ENCODE measurements at regions not wholly inside any gene's neighbourhood (a gene's known extent, or its start where the extent isn't known, plus 50 kb on each side); places are given as distances from the start of the nearest gene placed in this dataset.

- Histone ChIP-seq H3K9ac (ENCODE audit: low read length) (no peak overlapping the region), H3K79me2 (ENCODE audit: control insufficient read depth, insufficient read depth, low read length) (no peaks in the 10 kb centered on the region), H3K36me3 (replicated peaks in 1 of 2; ENCODE audit: control extremely low read depth in 1 of 2, control insufficient read depth in 1 of 2, extremely low read depth in 1 of 2, insufficient read depth in 2 of 2, low read length in 1 of 2) (no peaks in the 10 kb centered on the region), H3K4me1 (ENCODE audit: control insufficient read depth in 2 of 2, insufficient read depth in 2 of 2, low read length in 2 of 2) (no peaks in the 10 kb centered on the region), H3K4me3 (ENCODE audit: control extremely low read depth in 1 of 5, extremely low read depth in 1 of 5, insufficient read depth in 1 of 5, low read depth in 2 of 5, low read length in 4 of 5) (no peak overlapping the region), H2AFZ (ENCODE audit: insufficient read depth, low read depth, low read length, poor library complexity, severe bottlenecking) (no peak overlapping the region), H3K27ac (ENCODE audit: low read length in 2 of 2) (no peak overlapping the region), H3K27me3 (replicated peaks in 1 of 4; ENCODE audit: control extremely low read depth in 1 of 4, control insufficient read depth in 3 of 4, insufficient read depth in 4 of 4, low read length in 3 of 4) (peaks cover 0 to 4% (median 0%) of the 10 kb centered on the region in 4 experiments), H4K20me1 (ENCODE audit: control insufficient read depth, insufficient read depth, low read length, poor library complexity, severe bottlenecking) (no peaks in the 10 kb centered on the region), H3K4me2 (replicated peaks; ENCODE audit: low read depth, low read length, poor library complexity, severe bottlenecking) (no peak overlapping the region), H3K9me3 (ENCODE audit: control extremely low read depth in 1 of 3, control insufficient read depth in 2 of 3, insufficient read depth in 1 of 3, low read length in 2 of 3) (no peaks in the 10 kb centered on the region)
- no peak for DNase-seq
- H3K4me1 Mint-ChIP-seq, result no peaks in the 10 kb centered on the region
- H3K4me3 Mint-ChIP-seq, result no peak overlapping the region
- ATAC-seq (ENCODE audit: low read depth), result no peak
- ChIA-PET CTCF (interaction anchor here (0.9 to 1.1 kb wide), 2 partner anchors 27 to 75 kb away, joined by 3 read pairs; partner anchors contain the start of gene ARL15), POLR2A (no interaction called here)
- no peak overlapping the region for H3K27ac Mint-ChIP-seq
- intact Hi-C loops (cut with micrococcal nuclease), result no loop called here
- H3K27me3 Mint-ChIP-seq, result peaks cover 5% of the 10 kb centered on the region
- no peaks in the 10 kb centered on the region for H3K9me3 Mint-ChIP-seq (ENCODE audit: insufficient read depth)
- WGBS (ENCODE audit: insufficient coverage), result 14% methylated on average over 2 of the region's 2 CpGs
- TF ChIP-seq EZH2 (IDR thresholded peaks at IDR 0.05; ENCODE audit: borderline replicate concordance, insufficient read depth, low read depth, low read length, poor library complexity, severe bottlenecking), result no peak
- no peak for TF ChIP-seq CTCF (IDR thresholded peaks at IDR 0.05)
Observed at GRCh38 chr5:54385994-54386393, 69.5 kb upstream of the HSPB3 start.

- H3K4me1 ChIP-seq (ENCODE audit: control insufficient read depth in 2 of 2, insufficient read depth in 2 of 2, low read length in 2 of 2), result no peaks in the 10 kb centered on the region
- no peak overlapping the region for H3K9ac ChIP-seq (ENCODE audit: low read length)
- CTCF ChIA-PET, result no interaction called here
Observed at GRCh38 chr5:54384356-54384933, 71.1 kb upstream of the HSPB3 start.

More at GRCh38 chr5:54384356-54384933, 71.1 kb upstream of the HSPB3 start:
- Histone ChIP-seq H3K9me3 (ENCODE audit: control extremely low read depth in 1 of 3, control insufficient read depth in 2 of 3, insufficient read depth in 1 of 3, low read length in 2 of 3) (no peaks in the 10 kb centered on the region), H3K79me2 (ENCODE audit: control insufficient read depth, insufficient read depth, low read length) (no peaks in the 10 kb centered on the region), H2AFZ (ENCODE audit: insufficient read depth, low read depth, low read length, poor library complexity, severe bottlenecking) (no peak overlapping the region), H3K4me3 (ENCODE audit: control extremely low read depth in 1 of 5, extremely low read depth in 1 of 5, insufficient read depth in 1 of 5, low read depth in 2 of 5, low read length in 4 of 5) (no peak overlapping the region), H3K27me3 (replicated peaks in 1 of 4; ENCODE audit: control extremely low read depth in 1 of 4, control insufficient read depth in 3 of 4, insufficient read depth in 4 of 4, low read length in 3 of 4) (peaks cover 0 to 4% (median 0%) of the 10 kb centered on the region in 4 experiments), H3K27ac (ENCODE audit: low read length in 2 of 2) (no peak overlapping the region), H3K4me2 (replicated peaks; ENCODE audit: low read depth, low read length, poor library complexity, severe bottlenecking) (no peak overlapping the region), H3K36me3 (replicated peaks in 1 of 2; ENCODE audit: control extremely low read depth in 1 of 2, control insufficient read depth in 1 of 2, extremely low read depth in 1 of 2, insufficient read depth in 2 of 2, low read length in 1 of 2) (no peaks in the 10 kb centered on the region), H4K20me1 (ENCODE audit: control insufficient read depth, insufficient read depth, low read length, poor library complexity, severe bottlenecking) (no peaks in the 10 kb centered on the region)
- POLR2A ChIA-PET, result no interaction called here
- H3K4me1 Mint-ChIP-seq, result no peaks in the 10 kb centered on the region
- H3K27ac Mint-ChIP-seq, result no peak overlapping the region
- no peak for ATAC-seq (ENCODE audit: low read depth)
- no peaks in the 10 kb centered on the region for H3K9me3 Mint-ChIP-seq (ENCODE audit: insufficient read depth)
- WGBS (ENCODE audit: insufficient coverage), result no CpG with 5 or more reads among the region's 8 CpGs
- intact Hi-C loops (cut with micrococcal nuclease), result no loop called here
- peaks cover 5% of the 10 kb centered on the region for H3K27me3 Mint-ChIP-seq
- H3K4me3 Mint-ChIP-seq, result no peak overlapping the region
- no peak for DNase-seq
- no peak for TF ChIP-seq EZH2 (IDR thresholded peaks at IDR 0.05; ENCODE audit: borderline replicate concordance, insufficient read depth, low read depth, low read length, poor library complexity, severe bottlenecking)
- no peak for TF ChIP-seq CTCF (IDR thresholded peaks at IDR 0.05)
